ENCODE measurements at regions not wholly inside any gene's neighbourhood (a gene's known extent, or its start where the extent isn't known, plus 50 kb on each side); places are given as distances from the start of the nearest gene placed in this dataset.

DNA sequence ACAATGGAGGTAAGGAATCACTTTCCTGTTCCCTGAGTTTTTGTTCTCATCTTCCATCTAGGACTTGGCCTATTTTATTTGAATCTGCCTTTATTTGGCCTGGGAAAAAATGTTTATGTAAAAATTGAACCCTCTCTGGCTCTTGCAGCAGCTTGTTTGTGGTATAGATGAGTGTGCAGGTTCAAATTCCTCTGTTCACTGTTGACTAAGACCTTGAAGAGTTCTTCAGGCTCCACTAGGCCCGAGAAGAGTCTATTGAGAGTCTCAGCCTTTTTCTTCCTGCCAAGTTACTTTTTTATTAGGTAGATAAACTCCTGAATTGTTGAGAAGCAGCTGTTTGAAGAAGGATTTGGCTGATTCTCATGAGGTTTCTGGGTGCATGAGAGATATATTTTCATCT, 248.8 kb upstream of the ADGRL2 start:
- Histone ChIP-seq H2AFZ (ENCODE audit: low read length) (no peak overlapping the region), H3K27ac (ENCODE audit: low read depth, low read length) (no peak overlapping the region), H2BK12ac (ENCODE audit: low read depth, low read length) (no peak overlapping the region), H3K4me1 (replicated peaks in 1 of 4; ENCODE audit: control insufficient read depth in 3 of 4, insufficient read depth in 4 of 4, low read length in 3 of 4) (peaks cover 1 to 22% (median 10%) of the 10 kb centered on the region in 4 experiments; a peak in 4 of 7 replicates), H3K4me3 (ENCODE audit: extremely low read depth in 1 of 4, insufficient read depth in 2 of 4, low read depth in 3 of 4, low read length in 4 of 4) (no peak overlapping the region), H3K79me2 (ENCODE audit: control insufficient read depth in 1 of 2, insufficient read depth in 2 of 2, low read length in 2 of 2) (no peaks in the 10 kb centered on the region), H3K4me2 (ENCODE audit: insufficient read depth in 1 of 2, low read depth in 2 of 2, low read length in 2 of 2) (no peak overlapping the region), H2AK5ac (ENCODE audit: low read depth, low read length) (no peak overlapping the region), H3K14ac (ENCODE audit: insufficient read length) (no peak overlapping the region), H4K8ac (ENCODE audit: extremely low read depth, insufficient read depth, low read length) (no peak overlapping the region), H2BK120ac (replicated peaks; ENCODE audit: low read depth, low read length) (no peak overlapping the region), H3K36me3 (ENCODE audit: control insufficient read depth in 2 of 4, insufficient read depth in 4 of 4, low read length in 3 of 4) (no peaks in the 10 kb centered on the region), H3K79me1 (ENCODE audit: low read depth, low read length) (no peaks in the 10 kb centered on the region), H2BK20ac (ENCODE audit: low read length) (no peak overlapping the region), H3K27me3 (replicated peaks in 1 of 4; ENCODE audit: control insufficient read depth in 3 of 4, extremely low read depth in 1 of 4, insufficient read depth in 3 of 4, low read length in 3 of 4) (no peaks in the 10 kb centered on the region), H4K20me1 (replicated peaks in 1 of 2; ENCODE audit: control insufficient read depth in 1 of 2, insufficient read depth in 2 of 2, low read length in 2 of 2) (no peaks in the 10 kb centered on the region), H3K56ac (replicated peaks; ENCODE audit: insufficient read length, low read depth, low read length) (no peak overlapping the region), H2BK5ac (ENCODE audit: low read depth, low read length) (no peak overlapping the region), H3K23ac (ENCODE audit: insufficient read length) (no peak overlapping the region), H4K5ac (ENCODE audit: insufficient read length, low read depth, low read length) (no peak overlapping the region), H3K9ac (replicated peaks in 1 of 4; ENCODE audit: extremely low read depth in 1 of 4, low read depth in 3 of 4, low read length in 3 of 4) (no peak overlapping the region), H2BK15ac (ENCODE audit: low read length) (no peak overlapping the region), H3K4ac (replicated peaks; ENCODE audit: insufficient read length, low read depth, low read length) (no peak overlapping the region), H3K23me2 (ENCODE audit: low read depth, low read length) (no peaks in the 10 kb centered on the region; the same call in 1 of the 2 replicates), H3K9me3 (ENCODE audit: insufficient read depth in 2 of 2, low read depth in 1 of 2, low read length in 1 of 2) (no peaks in the 10 kb centered on the region), H4K91ac (replicated peaks; ENCODE audit: insufficient read length, low read length) (no peak overlapping the region), H3K18ac (ENCODE audit: extremely low read depth, low read length) (no peak overlapping the region)
- DNase-seq (ENCODE audit: low read depth in 1 of 2, low spot score in 2 of 2) (no peak), FAIRE-seq (no peak)
- POLR2A ChIA-PET (ENCODE audit: partially characterized antibody): no interaction called here
- CTCF ChIA-PET (ENCODE audit: partially characterized antibody): interaction anchor here (1.2 to 5.5 kb wide), 8 partner anchors 9 to 272 kb away, joined by 3 to 34 read pairs (median 5); partner anchors contain the start of gene ADGRL2
- 77% methylated on average over 1 of the region's 1 CpG; no CpG with 5 or more reads in 1 of the 2 experiments for WGBS, 2 experiments (ENCODE audit: extremely low coverage in 1 of 2, insufficient coverage in 1 of 2, insufficient read length in 1 of 2, insufficient replicate concordance in 2 of 2, low coverage in 1 of 2, low lambda C conversion rate in 2 of 2, missing lambda C conversion rate in 1 of 2)
- TF ChIP-seq CHD2 (IDR thresholded peaks at IDR 0.05; ENCODE audit: low read length) (no peak), ZNF274 (IDR thresholded peaks at IDR 0.05; ENCODE audit: borderline replicate concordance, extremely low read depth, low read length) (no peak), TEAD4 (IDR thresholded peaks at IDR 0.05; ENCODE audit: low read depth, low read length) (no peak), ASH2L (IDR thresholded peaks at IDR 0.05; ENCODE audit: low read length) (no peak), SP4 (IDR thresholded peaks at IDR 0.05; ENCODE audit: low read length) (no peak), TAF1 (IDR thresholded peaks at IDR 0.05; ENCODE audit: low read depth, low read length) (no peak), SRF (IDR thresholded peaks at IDR 0.05; ENCODE audit: low read depth, low read length) (no peak), RAD21 (IDR thresholded peaks at IDR 0.05 in 1 of 2, conservative IDR thresholded peaks at IDR 0.05 in 1 of 2; ENCODE audit: low read depth in 2 of 2, low read length in 2 of 2) (no peak), GABPA (IDR thresholded peaks at IDR 0.05; ENCODE audit: borderline replicate concordance, insufficient read depth, low read length) (no peak), RXRA (IDR thresholded peaks at IDR 0.05; ENCODE audit: insufficient read depth, low read depth, low read length) (no peak), POU5F1 (IDR thresholded peaks at IDR 0.05; ENCODE audit: low read depth, low read length) (no peak), RBBP5 (IDR thresholded peaks at IDR 0.05; ENCODE audit: borderline replicate concordance, low read depth, low read length) (no peak), SUZ12 (IDR thresholded peaks at IDR 0.05; ENCODE audit: low read length) (no peak)
- TF ChIP-seq, protein P1, sequence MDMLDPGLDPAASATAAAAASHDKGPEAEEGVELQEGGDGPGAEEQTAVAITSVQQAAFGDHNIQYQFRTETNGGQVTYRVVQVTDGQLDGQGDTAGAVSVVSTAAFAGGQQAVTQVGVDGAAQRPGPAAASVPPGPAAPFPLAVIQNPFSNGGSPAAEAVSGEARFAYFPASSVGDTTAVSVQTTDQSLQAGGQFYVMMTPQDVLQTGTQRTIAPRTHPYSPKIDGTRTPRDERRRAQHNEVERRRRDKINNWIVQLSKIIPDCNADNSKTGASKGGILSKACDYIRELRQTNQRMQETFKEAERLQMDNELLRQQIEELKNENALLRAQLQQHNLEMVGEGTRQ (IDR thresholded peaks at IDR 0.05; ENCODE audit: low read length): no peak

Data from H1 (cell line).